Retinal pigment epithelial cell (primary cell): ENCODE measurements at regions not wholly inside any gene's neighbourhood (a gene's known extent, or its start where the extent isn't known, plus 50 kb on each side); places are given as distances from the start of the nearest gene placed in this dataset.
A peak's percentile ranks its signal among the peaks of the same experiment; 100 is the strongest.
"Not testable (repeated sequence)": the region's sequence is repeated elsewhere in the genome, so short reads cannot be mapped to it uniquely, and the experiment has no call there.

Experiments used
- DNase-seq: peaks from one replicate; pipeline ENCODE4 v3.0.0-alpha.2; 2010; ENCODE audit warnings: low read depth
- H3K4me3 ChIP-seq: 2 replicates; pipeline ENCODE4 v1.5.1; 2011; ENCODE audit warnings: mild to moderate bottlenecking, low read length, control low read depth, moderate library complexity
- CTCF ChIP-seq: conservative IDR thresholded peaks from 2 replicates; pipeline ENCODE4 v1.5.1; 2011; ENCODE audit warnings: low read depth, low read length, control low read depth, inconsistent platforms

- peak; percentile 29 for DNase-seq
- no peak for TF ChIP-seq CTCF
- no peak overlapping the region for H3K4me3 ChIP-seq
Observed at GRCh38 chr7:15821484-15822427, 135.3 kb upstream of the MEOX2 start.

DNA sequence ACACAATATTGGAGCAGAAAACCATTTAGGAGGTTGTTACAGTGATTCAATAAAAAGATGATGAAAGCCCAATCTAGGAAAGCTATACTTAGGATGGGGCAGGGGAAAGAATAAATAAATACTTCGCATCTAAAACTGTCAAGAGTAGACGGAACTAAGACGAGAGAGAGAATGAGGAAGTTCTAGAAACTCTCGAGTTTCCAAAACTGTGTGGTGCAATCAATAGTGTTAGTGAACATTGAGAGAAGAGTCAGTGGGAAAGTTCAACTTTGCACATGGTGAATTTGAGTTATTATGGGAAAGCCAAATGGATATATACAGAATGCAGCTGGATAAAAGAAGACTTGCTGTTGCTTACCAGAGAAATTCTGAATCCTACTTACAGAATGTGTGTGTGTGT, 133.8 kb upstream of the MEOX2 start:
- TF ChIP-seq CTCF, result no peak
- no peak overlapping the region for H3K4me3 ChIP-seq
- DNase-seq, result no peak

DNA sequence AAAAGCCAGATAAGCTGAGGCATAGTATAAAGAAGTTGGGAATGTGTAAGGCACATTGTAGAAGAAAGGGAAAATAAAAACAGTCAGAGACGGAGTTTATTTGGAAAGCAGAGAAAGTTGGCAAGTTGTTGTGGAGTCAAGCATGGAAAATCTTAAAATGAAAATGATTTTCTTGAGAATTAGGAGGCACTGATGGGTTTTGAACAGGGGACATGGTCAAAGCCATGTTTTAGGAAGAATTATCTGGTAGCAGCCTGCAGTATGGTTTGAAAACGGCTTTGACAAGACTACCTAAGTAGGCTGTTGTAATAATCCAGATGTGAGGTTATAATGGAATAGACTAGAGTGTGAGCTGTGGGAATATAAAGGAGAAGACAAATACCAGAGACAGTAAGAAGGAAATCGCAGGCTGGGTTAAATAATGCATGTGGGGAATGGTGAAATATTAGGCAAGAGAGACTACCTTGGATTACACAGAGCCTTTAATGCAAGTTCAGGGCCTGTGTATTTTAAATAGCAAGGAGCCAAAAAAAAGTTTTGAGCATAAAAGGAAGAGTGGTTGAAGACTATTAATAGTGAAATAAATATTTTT, 130.4 kb upstream of the MEOX2 start:
- no peak for TF ChIP-seq CTCF
- no peak for DNase-seq
- no peak overlapping the region for H3K4me3 ChIP-seq

DNA sequence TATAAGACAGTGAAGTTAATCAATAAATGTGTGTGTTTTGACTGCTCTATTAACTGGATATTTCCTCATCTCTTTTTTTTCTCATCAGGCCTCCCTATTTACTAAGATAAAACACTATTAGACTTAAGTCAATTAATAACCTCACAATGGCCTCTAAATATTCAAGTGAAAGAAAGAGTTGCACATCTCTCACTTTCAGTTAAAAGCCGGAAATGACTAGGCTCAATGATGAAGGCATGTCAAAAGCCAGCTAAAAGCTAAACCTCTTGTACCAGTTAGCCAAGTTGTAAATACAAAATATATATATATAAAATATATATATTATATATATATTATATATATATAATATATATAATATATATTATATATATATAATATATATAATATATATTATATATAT, 127.0 kb upstream of the MEOX2 start:
- H3K4me3 ChIP-seq, result no peak overlapping the region
- TF ChIP-seq CTCF, result no peak
- no peak for DNase-seq

GRCh38 chr7:15810383-15810782, 123.9 kb upstream of the MEOX2 start:
- DNase-seq, H3K4me3 ChIP-seq: not testable (repeated sequence)

DNA sequence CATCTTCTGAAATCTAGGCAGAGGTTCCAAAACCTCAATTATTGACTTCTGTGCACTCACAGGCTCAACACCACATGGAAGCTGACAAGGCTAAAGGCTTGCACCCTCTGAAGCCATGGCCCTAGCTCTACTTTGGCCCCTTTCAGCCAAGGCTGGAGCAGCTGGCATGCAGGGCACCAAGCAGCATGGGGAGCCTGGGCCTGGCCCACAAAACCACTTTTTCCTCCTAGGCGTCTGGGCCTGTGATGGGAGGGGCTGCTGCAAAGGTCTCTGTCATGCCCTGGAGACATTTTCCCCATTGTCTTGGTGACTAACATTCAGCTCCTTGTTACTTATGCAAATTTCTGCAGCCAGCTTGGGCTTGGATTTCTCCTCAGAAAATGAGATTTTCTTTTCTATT, 123.5 kb upstream of the MEOX2 start:
- not testable (repeated sequence) for H3K4me3 ChIP-seq, DNase-seq

DNA sequence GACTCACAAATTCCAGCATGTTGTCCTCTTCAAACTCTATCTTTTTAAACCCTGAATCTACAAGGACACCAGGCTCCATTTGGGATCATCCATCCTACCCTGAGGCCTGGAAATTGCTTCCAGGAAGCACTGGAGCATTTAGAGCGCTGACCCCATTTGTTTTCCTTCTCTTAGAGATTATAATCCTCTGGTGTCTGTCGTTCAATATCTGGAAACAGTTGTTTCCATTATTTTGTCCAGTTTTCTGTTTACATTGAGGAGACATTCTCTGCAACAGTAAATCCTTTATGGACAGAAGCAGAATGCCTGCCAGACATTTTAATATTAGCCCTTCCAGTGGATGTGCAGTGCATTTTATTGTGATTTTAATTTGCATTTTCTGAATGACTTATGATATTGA, 119.4 kb upstream of the MEOX2 start:
- no peak for TF ChIP-seq CTCF
- DNase-seq, result no peak
- no peak overlapping the region for H3K4me3 ChIP-seq

- H3K4me3 ChIP-seq, result no peak overlapping the region
- no peak for TF ChIP-seq CTCF
- no peak for DNase-seq
Observed at GRCh38 chr7:15802425-15802824, 115.9 kb upstream of the MEOX2 start.
